Effector CD4-positive, alpha-beta T cell (primary cell): ENCODE measurements at regions not wholly inside any gene's neighbourhood (a gene's known extent, or its start where the extent isn't known, plus 50 kb on each side); places are given as distances from the start of the nearest gene placed in this dataset.
"Not testable (repeated sequence)": the region's sequence is repeated elsewhere in the genome, so short reads cannot be mapped to it uniquely, and the experiment has no call there.

ENCODE experiments used
- DNase-seq: peaks from one replicate; pipeline ENCODE4 v3.0.0-alpha.2; 2020

DNA sequence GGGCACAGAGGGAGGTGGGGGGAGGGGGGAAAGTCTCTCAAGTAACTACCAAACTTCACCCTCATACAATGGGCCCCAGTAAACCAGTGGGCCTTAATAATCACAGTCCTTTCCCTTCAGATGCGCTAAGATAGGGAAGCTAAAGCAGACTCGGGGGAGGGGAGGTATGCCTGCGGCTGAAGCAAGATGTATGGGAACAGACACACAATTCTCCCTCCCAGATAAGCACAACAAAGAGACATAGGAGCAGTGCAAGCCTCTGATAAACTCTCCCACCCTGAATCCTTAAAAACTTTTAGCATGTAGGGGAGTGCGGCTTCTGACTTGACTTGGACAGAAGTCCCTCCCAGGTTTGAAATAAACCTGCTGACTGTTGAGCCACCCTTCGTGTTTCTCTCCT is 54.7 kb downstream of the PROP1 start:
- DNase-seq, result not testable (repeated sequence)

DNA sequence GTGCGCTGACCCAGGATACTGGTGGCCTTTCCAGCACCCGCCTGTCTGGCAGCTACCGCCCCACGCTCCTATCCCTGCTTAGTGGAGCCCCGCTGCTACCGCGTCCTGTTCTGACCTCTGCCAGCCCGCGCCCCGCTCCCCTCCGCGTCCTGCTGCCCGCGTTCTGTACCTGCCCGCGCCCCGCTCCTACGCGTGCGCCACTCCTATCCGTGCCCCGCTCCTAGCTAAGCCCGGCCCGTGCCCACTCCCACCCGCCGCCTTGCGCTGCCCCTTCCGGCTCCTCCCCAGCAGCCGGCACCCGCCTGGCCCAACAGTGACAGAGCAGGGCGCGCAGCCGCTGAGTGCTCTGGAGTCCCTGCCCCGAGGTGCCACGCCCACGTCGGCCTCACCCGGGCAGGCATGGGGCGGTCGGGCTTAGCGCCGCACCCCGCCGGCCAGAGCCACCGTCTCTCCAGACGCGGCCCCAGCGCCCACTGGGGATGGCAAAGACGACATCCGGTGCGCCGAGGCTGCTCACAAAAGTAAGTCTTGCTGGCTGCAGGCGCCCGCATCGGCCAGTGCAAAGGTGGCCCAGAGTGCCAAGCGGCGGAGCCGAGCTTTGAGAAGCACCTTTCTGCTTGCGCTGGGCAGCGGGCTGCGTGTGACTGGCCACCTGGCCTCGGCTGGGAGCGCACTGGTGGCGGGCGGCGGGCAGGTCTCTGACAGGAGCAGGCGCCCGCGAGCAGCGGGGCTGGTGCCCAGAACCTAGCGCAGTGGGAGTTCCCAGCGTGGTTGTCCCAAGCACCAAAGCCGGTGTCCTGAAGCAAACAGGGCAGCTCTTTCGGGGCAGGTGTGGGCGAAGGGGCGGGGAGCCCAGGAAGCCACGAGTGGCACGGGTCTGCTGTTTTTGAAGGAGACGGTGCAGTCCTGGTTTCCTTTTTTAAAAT is 56.5 kb downstream of the PROP1 start:
- not testable (repeated sequence) for DNase-seq

DNA sequence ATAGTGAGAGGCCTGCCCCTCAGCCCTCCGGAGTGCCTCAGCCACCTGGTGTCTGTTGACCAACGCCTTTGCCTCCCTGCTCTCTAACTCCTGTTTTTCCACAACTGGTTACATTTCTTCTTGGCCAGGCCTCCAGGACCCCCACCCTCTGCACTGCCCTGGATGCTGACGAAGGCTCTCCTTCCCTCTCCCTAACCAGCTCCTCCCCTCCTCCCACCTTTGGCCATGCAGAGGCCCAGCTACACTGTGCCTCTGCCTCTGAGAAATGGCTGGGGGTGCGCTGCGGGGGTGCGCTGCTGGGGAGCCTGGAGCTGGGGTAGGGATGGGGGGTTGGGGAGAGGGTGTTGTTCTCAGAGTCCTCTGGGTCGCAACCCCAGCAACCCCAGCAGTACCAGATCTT is 57.3 kb downstream of the PROP1 start:
- DNase-seq, result not testable (repeated sequence)

DNA sequence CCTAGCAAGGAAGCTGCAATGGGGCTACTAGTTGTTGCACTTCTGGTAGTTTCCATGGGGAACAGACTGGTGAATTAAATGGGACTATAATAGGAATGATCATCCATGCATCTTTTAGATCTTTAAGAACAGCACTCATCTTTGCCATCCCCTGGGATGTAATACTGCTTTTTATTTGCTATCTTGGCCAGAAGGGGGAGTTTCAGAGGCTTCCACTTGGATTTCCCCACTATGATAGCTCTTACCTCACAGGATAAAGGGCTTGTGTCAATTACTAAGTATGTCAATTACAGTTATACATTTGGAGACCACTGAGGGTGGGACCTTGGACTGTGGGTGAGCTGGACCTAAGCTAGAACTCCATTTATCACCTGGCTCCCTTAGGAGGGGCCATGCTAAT is 61.8 kb downstream of the PROP1 start:
- DNase-seq, result not testable (repeated sequence)

DNA sequence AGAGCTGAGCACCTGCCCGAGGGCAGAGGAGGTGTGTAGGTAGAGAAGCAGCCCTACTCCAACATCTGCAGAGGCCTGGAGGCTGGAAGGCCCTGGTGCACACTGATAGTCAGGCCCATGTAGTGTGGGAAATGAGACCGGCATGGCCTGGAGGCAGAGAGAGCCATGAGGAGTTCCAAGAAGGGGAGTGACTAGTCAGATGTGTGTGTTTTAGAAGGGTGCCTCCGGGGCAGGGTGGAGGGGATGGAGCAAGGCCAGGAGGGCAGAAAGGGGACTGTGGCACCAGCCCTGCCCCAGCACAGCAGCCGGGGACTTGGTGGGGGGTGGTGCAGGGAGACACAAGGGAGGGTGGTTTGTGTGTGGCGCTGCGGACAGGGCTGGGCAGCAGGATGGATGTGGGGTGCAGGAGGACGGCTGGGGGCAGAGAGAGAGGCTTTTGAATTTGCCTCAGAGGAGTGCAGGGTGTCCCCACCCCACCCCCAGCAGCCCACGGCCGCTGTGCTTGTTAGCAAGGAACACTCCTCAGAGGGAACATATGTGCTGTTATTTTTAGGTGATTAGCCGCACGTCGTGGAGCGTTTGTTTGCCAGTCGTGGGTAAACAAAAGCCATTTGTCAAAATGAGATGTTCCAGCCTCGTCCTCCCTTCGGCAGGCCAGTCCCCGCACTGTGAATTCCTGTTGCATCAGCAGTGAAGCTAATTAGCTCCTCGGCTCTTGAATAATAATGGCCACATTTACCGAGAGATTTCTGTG is 65.6 kb downstream of the PROP1 start:
- DNase-seq, result not testable (repeated sequence)

DNA sequence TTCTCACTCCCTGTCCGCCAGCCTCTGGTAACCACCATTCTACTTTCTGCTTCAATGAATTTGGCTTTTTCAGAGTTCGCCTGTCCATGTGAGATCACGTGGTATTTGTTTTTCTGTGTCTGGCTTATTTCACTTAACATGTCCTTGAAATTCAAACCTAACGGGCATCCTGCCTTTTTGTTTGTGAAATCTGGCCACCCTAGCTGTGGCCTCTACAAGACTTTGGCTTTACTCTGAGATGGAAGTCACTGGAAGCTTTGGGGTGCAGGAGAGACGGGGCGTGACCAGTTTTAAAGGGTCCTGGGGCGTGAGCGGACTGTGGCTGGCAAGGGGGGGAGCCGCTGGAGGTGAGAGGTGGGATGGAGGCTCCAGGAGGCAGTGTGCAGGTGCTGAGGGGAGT is 66.4 kb downstream of the PROP1 start:
- not testable (repeated sequence) for DNase-seq

DNA sequence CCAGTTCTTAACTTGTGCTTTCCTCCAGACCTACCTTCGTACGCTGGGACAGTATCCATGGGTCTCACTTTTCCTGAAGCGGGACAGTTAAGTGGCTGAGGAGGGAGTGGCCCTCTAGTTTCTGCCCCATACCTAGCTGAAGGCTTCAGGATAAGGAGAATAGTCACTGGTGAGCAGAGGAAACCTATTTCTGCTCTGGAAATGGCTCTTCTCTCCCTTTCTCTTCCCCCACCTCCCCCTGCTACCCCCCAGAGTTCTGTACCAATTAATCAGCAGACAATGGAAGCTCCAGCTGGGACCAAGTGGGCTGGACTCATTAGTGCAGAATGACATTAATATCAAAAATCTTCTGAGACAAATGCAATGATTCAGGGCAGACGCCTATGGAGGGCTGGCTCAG is 68.5 kb downstream of the PROP1 start:
- DNase-seq, result not testable (repeated sequence)

DNA sequence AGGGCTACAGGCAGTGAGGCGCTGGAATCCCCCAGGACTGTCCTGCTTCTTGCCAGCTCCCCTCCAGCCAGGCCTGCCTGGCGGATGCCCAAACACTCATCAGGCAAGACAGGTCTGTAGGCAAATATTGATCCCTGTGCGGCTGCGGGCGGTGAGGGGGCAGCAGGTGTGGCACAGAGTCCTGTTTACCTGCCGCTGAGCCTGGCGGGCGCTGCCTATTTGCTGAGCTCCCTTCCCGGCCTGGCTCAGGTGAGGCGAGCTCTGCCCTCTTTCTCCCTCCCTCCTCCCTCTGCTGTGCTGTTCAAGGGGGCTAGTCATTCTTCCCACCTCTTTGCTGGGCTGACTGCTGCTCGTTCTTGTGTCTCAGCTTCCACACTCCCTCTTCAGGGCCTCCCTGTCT is 71.5 kb downstream of the PROP1 start:
- DNase-seq, result not testable (repeated sequence)

DNA sequence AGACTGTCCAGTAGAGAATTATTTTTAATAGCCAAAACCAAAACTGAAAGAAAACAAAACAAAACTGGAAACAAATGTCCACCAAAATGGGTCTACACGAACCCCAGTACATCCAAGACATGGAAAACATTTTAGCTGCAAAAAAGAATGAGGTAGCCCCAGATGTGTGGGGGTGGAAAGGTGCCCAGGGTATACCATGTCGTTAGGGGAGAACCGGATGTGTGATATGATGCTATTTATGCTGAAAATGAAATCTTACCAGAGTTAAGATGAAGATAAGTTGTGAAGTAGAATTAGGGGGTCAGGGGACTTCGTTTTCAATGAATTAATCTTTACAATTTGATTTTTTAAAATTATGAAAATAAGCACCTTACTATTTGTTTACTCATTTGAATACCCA is 72.2 kb downstream of the PROP1 start:
- DNase-seq, result not testable (repeated sequence)

DNA sequence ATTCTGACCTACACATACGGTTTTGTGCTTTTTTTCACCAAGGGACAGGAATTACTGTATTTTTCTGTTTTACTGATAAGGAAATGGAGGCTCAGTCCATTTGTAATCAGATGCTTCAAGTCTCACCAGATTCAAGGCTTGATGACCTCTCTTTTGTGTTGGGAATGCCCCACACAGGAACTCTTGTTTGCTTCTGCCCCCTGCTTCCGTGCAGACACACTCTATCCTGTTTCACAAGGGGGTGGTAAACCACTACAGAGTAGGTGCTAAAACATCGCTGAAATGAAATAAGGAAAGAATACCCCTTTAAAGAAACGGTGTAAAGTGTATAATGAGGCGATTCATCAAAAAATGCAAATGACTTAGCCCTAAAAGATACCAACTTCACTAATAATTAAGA is 72.9 kb downstream of the PROP1 start:
- not testable (repeated sequence) for DNase-seq

DNA sequence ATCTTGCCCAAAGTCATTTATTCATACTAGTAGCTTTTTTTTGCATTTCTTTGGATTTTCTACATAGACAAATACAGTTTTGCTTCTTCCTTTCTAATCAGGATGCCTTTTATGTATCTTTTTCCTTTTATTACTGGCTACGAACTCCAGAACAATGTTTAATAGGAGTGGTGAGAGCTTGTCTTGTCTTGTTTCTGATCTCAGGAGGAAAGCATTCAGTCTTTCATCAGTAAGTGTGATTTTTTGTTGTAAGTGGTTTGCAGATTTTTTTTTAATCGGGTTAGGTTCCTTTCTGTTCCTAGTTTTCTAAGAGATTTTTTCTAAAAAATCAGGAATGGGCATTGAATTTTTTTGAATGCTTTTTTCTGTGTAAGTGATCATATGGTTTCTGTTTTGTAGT is 86.8 kb downstream of the PROP1 start:
- DNase-seq, result not testable (repeated sequence)

DNA sequence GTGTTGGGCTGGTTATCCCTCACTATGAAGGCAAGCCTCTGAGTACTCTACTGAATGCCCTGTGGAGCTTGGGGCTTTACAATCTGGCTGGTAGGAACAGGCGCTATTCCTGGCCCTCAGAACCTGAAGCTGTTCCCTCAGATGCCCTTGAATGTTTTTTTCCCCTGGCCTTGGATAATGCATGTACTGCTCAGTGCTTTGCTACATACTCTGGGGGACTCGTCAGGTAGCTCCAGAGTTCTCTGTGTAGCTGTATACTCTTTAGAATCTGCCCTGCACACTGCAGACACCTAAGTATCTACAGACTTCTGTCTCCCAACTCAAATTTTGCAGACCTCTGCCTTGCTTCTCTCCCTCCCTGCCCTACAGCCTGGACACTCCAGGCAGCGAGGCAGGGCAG is 93.2 kb downstream of the PROP1 start:
- DNase-seq, result not testable (repeated sequence)

DNA sequence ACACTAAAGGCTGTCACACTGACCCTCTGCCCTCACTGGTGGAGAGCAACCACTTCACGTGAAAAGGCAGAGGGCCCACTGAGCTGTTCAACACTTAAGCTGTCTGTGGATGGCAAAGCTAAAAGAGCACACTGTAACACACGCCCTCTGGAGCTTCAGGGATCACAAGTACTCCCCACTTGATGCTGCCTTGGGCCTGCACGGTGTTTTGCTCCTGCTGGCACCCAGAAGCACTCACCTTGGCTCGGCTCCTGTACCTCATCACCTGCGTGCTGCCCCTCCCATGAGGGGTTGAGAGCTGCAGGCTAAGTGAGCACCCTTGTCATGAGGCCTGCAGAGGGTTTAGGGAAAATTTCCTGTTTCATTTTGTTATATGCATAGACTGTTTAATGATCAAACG is 96.0 kb downstream of the PROP1 start:
- DNase-seq, result not testable (repeated sequence)

DNA sequence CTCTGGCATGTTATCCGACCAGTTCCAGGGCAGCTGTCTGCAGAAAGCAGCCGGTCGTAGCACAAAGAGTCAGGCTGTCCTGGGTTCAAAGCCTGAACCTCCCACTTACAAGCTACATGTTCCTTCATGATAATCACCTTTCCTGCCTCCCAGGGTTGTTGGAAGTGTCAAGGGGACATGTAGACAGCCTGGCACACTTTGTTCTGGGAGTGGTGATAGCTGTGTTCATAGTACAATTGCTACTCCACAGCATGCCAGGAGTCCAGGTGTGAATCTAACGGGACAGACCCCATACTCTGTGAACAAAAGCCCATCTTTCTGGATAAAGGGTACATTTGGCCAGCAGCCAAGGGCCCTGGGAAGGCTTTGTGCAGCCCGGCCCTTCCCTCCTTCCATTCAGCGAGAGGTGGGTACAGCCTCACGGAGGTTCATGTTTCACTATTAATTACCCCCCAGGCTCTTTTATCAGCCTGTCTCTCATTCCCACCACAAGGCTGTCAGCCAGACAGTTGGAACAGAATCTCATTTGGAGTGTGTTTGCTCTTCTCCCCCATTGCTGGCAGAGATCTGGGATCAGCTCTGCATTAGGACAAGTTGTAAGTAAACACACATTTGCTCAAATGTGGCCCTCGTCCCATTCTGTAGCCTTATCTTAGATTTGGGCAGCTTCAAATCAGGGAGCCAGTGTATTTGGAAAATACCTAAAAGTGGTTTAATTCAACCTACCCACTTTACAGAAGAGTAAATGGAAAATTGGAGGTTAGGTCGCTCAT is 101.2 kb downstream of the PROP1 start:
- DNase-seq, result not testable (repeated sequence)

DNA sequence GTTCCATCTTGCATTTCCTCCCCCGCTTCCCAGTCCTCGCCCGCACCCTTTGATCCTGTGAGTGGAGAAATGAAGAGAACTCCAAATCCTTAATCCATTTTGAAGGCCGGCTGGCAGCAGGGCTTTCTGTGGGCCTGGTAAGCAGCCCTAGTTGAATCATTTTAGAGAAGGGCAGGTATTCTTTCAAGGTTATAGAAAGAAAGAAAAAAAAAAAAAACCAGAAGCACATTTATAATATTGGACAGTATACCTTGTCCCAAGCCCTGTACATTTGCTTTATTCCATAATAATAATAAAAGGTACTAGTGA is 103.7 kb downstream of the PROP1 start:
- DNase-seq, result not testable (repeated sequence)

DNA sequence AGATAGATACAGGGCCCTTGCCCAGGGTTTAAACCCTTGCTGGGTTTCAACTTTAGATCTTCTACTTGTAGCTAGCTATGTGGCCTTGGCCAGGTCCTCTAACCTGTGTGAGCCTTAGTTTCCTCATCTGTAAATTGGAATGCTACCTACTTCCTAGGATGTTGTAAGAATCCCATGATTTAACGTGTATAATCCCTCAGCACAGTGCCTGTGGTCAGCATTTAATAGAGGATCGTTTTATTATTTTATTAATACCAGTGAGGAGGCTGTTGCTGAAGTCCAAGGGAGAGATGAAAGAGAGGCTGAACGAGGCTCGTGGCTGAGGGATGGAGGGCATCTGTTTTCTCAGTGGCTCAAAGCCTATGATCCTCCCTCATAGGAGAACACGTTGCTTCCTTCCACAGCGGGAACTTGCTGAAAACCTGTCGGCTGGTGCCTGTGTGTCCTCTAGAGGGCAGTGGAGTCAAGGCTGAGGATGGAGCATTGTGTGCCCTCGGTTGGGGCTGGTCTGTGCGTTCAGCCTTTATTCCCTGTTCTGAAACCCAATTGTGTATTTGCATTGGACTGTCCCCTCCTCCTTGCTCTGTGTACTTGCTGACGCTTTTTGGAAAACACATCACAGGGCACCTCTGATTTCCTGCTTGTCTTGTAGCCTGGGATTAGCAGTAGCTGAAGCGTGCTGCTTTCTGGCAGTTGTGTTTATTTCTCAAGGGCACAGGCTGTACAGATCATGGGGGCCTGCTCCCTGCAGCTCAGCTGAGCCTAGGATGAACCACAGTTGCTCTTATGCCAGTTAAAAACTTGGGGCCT is 104.3 kb downstream of the PROP1 start:
- not testable (repeated sequence) for DNase-seq

DNA sequence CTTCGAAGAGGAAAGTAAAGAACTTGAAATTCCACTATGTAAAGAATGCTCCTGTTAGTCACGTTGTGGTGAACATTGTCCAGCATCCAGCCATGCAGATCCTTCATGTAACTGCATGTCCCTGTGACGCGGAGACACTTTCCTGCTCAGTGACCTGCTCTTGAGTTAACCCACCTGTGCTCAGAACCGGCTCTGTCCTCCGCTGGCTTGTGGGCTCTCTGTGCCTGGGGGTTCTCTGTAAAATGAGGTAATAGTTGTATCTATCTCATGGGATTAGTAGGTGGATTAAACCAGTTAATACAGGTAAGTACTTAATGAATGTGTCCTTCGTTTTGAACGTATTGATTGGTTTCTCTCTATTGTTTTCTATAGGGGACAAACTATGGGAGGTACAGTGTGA is 100.6 kb upstream of the FAM153A start:
- not testable (repeated sequence) for DNase-seq

DNA sequence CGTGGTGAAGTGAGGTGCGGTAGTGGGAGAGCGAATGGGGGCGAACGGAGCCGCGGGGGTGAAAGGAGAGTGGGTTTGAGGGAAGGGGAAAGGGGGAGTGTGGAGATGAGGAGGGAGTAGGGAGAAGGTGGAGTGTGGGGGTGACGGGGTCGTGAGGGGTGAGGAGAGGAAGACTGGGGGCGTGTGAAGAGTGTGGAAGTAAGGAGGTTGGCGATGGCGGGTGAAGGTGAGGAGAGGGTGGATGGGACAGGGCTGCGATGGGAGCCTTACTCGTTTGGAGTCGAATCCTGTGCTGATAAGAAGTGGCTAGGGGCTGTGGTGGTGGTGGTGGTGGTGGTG is 93.2 kb upstream of the FAM153A start:
- DNase-seq, result not testable (repeated sequence)

DNA sequence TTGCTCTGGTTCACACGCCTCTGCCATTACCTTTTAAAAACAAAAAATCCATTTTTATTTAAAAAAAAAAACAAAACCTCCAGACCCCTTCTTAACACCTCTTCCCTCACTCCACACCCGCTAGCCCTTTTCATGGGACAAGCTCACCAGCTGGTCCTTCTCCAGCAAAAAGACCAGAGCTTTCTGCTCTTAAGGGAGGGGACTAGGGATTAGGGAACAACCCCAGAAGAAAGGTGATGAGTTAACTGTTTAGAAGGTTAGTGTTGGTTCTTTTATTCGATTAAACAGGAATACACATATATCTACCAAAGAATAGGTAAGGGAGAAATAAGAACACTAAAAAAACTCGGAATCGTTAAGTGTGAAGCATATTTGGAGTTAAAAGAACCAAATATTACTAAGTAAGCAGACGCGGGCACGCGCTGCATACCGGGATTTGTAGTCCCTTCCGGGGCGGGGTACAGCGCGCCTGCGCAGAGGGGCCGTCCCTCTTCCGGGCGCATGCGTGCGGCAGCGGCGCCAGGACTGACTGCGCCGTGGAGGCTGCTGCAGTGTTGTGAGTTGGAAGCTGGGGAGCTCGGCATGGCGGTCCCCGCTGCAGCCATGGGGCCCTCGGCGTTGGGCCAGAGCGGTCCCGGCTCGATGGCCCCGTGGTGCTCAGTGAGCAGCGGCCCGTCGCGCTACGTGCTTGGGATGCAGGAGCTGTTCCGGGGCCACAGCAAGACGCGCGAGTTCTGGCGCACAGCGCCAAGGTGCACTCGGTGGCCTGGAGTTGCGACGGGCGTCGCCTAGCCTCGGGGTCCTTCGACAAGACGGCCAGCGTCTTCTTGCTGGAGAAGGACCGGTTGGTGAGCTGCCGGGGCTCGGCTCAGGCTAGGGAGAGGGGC is 92.6 kb upstream of the FAM153A start:
- DNase-seq, result peak; percentile 2

DNA sequence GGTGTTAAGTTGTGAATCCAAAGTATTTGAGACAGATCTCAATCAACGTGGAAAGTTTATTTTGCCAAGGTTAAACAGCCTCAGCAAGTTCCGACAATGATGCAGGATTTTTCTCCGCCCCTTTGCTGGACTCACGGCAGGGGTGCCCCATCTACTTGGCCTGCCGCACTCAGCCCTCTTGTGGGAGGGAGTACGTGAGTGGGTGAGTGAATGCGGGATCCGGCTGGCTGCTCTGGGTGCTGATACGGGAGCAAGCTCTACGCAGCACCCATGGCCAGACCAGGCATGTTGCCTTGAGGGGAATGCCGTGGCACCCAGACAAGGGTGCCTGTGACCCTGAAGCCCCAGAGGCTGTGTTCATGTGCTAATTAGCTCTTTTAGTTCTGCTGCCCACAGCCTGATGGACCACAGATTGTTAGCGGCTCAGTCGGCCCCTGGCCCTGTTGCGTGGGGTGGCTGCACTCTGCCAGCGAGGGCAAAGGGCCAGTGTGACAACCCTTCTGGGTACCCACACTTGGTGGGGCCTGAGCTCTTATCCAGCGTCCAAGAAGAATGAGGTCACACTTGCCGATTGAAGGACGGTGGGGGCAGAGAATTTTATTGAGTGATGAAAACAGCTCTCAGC is 81.2 kb upstream of the FAM153A start:
- not testable (repeated sequence) for DNase-seq
